GM12892 (cell line): ENCODE measurements at regions not wholly inside any gene's neighbourhood (a gene's known extent, or its start where the extent isn't known, plus 50 kb on each side); places are given as distances from the start of the nearest gene placed in this dataset.

ENCODE experiments used
- DNase-seq: peaks from one replicate; pipeline ENCODE4 v3.0.0; 2011; ENCODE audit not compliant: insufficient read length
- FAIRE-seq: peaks from 2 replicates; lab custom pipeline; 2011; peaks lifted over from hg19 to GRCh38; lab: Jason Lieb, UNC
- POLR2A ChIP-seq: IDR thresholded peaks from 2 replicates; pipeline ENCODE4 v1.6.1; 2011; ENCODE audit warnings: low read depth, low read length, control low read depth
- POLR2AphosphoS5 ChIP-seq: IDR thresholded peaks from 2 replicates; pipeline ENCODE4 v1.6.1; 2011; ENCODE audit warnings: low read depth, low read length, control low read depth
- TAF1 ChIP-seq: IDR thresholded peaks from 2 replicates; pipeline ENCODE4 v1.6.1; 2011; ENCODE audit warnings: low read depth, mild to moderate bottlenecking, control low read depth, low read length, borderline replicate concordance

DNA sequence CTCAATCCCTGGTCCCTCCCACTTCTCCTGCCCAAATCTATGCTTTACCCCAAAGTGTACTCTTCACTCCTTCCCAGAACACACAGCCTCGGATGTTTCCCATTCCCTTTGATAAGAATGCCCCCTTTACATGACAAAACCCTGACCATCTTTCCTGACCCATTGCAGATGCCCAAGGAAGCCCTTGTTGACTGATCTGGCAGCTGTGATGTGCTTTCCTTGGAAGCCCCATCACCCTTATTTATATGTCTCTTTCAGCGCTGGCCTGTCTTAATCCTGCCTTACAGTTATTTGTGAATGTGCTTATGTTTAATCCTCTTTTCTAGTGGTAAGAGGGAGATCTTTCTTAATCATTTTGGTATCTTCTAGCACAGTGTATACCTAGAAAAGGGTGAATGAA lies 523.1 kb downstream of the CD83 start:
- FAIRE-seq (no peak), DNase-seq (no peak)
- TF ChIP-seq POLR2AphosphoS5 (no peak), TAF1 (no peak), POLR2A (no peak)

DNA sequence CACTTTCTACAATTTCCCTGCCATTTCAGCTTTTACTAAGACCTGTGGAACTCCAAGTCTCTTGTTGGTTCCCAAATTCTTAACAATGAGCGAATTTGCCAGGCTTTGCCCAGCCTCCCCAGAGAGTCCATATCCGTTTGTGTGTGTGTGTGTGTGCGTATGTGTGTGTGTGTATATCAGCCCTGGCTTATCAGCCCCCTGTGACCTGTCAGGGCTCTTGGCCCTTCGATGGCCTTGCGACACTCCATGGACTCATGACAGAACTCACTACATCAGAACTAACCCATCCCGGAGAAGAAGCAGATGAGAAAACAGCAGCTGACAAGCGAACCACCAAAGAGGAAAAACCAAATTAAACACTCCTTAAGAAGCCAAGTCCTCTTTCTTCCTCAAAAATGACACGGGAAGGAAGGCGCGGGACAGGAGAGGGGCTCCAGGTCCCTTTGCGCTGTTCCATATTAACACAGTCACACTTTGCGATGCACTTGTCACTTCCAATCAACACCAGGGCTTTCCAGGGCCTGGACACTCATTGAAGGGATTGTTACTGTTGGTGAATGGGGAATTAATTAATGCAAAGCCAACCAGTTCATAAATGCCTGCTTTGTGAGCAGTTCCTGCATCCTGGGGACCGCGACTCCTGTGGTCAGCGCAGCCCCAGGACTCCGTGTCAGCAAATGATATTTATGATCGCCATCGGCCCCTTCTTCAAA lies 524.0 kb downstream of the CD83 start:
- DNase-seq (no peak), FAIRE-seq (no peak)
- TF ChIP-seq POLR2AphosphoS5 (no peak), TAF1 (no peak), POLR2A (no peak)

DNA sequence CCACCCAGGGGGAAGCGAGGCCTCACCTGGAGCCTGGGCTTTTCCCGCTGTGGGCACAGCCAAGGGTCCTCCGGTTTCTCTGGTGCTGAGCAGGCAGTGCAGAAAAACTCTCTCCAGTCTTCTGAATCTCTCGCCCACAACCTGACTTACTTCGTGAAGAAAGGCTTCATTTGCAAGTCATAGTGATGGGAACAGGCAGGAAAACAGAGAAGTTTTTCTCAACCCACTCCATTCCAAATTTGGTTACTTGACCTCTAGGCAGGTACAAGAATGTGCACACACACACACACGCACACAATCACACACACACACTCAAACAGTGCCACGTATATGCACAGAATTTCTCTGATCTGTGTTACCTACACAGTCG lies 524.5 kb downstream of the CD83 start:
- no peak for DNase-seq
- no peak for FAIRE-seq
- TF ChIP-seq POLR2AphosphoS5 (no peak), TAF1 (no peak), POLR2A (no peak)

DNA sequence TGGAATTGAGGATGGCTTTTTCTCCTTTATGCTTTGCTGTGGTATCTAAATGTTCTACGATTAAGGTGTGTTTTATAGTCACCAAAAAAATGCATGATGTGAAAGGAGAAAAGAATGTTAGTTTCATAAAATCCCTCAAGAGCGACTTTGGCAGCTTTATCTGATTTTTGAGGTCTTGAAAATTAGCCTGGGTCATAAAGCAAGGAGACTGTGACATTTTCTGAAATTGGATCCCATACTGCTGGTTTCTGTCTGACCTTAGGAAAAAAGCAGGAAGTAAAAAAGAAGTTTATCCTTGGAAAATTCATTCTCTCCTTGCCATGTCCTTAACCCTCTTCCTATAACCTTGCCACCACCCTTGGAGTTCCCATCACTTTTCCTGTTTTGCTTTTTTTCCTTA lies 525.3 kb downstream of the CD83 start:
- TF ChIP-seq TAF1 = no peak
- no peak for TF ChIP-seq POLR2AphosphoS5
- TF ChIP-seq POLR2A = no peak
- no peak for DNase-seq
- no peak for FAIRE-seq

DNA sequence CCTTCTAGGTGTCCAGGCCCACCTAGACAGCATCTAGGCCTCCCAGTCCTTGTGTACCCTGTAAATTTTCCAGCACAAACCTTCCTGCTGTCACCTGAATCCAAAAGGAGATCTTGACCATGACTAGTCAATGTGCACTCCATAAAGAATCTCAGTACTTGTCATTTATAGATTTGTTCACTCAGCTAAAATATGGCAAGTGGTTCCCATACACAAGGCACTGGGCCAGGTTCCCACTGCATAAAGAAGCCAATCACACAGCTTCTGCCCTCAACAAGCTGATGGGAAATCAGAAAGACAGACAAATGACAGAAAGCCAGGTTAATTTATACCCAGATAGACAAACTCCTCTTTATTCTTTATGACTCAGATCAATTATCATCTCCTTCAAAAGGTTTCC lies 526.8 kb downstream of the CD83 start:
- DNase-seq = no peak
- no peak for TF ChIP-seq TAF1
- TF ChIP-seq POLR2AphosphoS5 = no peak
- TF ChIP-seq POLR2A = no peak
- no peak for FAIRE-seq

DNA sequence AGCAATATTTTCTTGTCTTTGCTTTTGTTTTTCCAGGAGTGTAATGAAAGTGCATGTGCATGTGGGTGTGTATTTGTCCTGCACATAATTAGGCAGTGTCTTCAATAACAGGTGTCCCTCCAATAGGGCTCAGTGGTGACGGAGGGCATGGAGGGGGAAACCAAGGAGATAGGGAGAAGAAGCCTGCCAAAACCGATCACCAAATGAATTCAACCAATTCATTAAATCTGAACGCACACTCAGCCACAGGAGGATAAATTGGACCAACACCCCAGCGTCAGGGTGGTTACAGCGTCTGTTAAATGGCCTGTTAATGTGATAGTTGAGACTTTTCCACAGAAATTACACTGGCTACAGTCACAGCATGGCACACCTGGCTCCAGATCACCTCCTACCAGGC lies 527.6 kb downstream of the CD83 start:
- no peak for DNase-seq
- FAIRE-seq = no peak
- no peak for TF ChIP-seq POLR2A
- no peak for TF ChIP-seq TAF1
- no peak for TF ChIP-seq POLR2AphosphoS5

DNA sequence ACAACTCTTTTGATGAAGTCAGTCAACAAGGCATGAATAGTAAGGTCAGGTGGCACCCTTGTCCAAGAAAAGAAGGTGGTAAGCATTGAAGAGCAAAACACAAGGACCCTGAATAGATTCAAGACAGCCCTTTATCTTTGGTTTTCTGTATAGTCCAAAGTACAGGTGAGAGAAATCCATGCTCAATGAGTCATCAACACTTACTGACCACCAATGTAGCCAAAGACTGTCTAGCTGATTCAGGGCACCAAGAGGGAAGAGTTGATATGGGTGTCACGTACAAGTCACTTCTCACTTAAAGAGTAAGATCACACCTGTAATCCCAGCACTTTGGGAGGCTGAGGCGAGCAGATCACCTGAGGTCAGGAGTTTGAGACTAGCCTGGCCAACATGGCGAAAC lies 528.3 kb downstream of the CD83 start:
- FAIRE-seq (no peak), DNase-seq (no peak)
- TF ChIP-seq POLR2AphosphoS5 (no peak), POLR2A (no peak), TAF1 (no peak)

DNA sequence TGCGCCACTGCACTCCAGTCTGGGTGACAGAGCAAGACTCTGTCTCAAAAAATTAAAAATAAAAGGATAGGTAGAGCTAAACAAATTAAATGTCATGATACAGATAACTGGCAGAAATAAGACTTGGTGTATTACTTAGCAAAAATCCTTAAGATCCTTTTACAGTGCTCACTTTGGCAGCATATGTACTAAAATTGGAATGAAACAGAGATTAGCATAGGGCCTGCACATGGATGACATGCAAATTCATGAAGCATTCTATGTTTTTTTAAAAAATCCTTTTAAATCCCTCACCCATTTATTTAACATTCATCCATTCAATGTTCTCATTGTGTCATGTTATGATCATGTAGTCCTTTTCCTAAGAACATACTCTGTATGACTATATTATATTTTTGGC lies 528.8 kb downstream of the CD83 start:
- DNase-seq = no peak
- TF ChIP-seq POLR2AphosphoS5 (no peak), POLR2A (no peak), TAF1 (no peak)
- FAIRE-seq = no peak

DNA sequence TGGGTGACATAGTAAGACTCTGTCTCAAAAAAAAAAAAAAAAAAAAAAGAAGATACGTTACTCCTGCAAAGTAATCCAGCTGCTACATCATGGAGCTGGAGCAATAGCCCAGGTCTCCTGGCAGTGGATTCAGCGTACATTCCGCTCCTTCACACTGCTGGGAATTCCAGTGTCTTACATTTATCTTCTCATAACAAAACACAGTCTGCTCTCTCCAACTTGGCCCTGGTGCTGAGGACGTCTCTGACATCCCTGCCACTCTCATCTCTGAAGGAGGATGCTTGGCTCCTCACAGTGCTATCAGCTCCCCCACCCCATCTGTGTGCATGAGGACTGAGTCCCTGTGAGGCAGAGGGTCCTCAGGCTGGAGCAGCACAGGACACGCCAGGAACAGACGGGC lies 529.8 kb downstream of the CD83 start:
- TF ChIP-seq TAF1 (no peak), POLR2AphosphoS5 (no peak), POLR2A (no peak)
- DNase-seq (no peak), FAIRE-seq (no peak)

DNA sequence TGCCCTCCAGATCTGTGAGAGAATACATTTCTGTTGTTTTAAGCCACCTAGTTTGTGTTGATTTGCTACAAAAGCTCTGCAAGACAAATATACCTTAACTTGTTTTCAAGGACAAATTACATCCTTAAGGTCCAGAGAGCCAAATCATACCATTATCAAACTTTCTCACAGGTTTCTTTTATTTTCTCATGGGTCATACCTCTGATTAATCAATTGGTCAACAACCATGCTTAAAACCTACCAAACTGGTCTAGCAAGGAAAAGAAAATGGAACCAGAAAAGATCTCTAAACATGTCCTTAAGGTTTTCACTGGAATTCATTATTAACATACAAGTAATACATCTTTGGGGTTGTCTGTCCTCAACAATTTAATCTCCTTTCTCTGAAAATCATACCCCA lies 535.0 kb downstream of the CD83 start:
- FAIRE-seq = no peak
- no peak for DNase-seq
- no peak for TF ChIP-seq POLR2A
- no peak for TF ChIP-seq POLR2AphosphoS5
- no peak for TF ChIP-seq TAF1

DNA sequence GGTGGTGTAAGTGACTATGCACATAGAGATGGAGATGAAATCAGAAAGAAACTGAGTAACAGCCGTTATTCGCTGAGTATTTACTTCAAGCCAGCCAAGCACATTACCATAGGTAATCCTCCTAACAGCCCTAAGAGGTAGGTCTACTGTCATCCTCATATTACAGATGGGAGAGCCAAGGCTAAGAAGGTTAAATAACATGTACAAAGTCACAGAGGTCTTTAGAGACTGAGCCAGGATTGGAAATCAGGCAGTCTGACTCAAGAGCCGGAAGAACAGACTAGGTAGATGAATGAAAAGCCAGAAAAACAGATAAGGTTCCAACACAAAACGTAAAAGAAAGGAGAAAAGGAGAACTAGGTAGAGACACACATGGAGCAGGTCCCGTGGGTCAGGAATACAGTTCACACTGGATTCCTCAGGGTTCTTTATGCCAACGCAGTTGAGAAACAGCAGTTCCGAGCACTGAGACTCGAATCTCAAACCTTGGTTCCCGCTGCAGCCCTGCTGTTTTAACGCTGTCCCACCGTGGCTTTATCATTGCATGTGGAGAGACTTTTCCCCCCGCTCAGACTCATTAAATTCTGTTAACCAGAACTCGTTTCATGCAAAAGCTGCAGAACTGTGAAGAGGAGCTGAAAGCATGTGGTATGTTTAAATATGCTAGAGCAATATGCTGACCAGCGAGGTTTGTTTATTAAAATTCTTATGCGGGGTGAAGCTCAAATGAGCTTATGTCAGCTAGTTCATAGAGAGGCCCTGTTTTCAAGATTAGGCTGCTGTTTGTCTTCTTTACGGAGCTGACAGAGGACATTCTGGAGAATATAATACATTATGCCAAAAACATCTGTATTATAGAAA lies 537.9 kb downstream of the CD83 start:
- no peak for TF ChIP-seq POLR2A
- TF ChIP-seq TAF1 = no peak
- no peak for TF ChIP-seq POLR2AphosphoS5
- FAIRE-seq (no peak), DNase-seq (no peak)
